Mucosa of descending colon (tissue), 3 donors: ENCODE measurements at regions not wholly inside any gene's neighbourhood (a gene's known extent, or its start where the extent isn't known, plus 50 kb on each side); places are given as distances from the start of the nearest gene placed in this dataset.
"Not testable (repeated sequence)": the region's sequence is repeated elsewhere in the genome, so short reads cannot be mapped to it uniquely, and the experiment has no call there.

ENCODE experiments used
- ATAC-seq: fragments of 200-7000 bp; cut with Tn5 transposase; one replicate; pipeline ENCODE4 v1.9.1; 2020; ENCODE audit warnings: mild to moderate bottlenecking, moderate library complexity
- DNase-seq, 3 donors: peaks; one replicate each; pipeline ENCODE4 v3.0.0-alpha.2; 2020
- H3K36me3 ChIP-seq: fragments of 200-600 bp; one replicate; pipeline ENCODE4 v1.8.0; 2021; ENCODE audit warnings: low read depth, mild to moderate bottlenecking
- H3K4me1 ChIP-seq: fragments of 200-600 bp; one replicate; pipeline ENCODE4 v1.8.0; 2021; ENCODE audit warnings: low read depth, mild to moderate bottlenecking
- H3K4me3 ChIP-seq: fragments of 200-600 bp; one replicate; pipeline ENCODE4 v1.8.0; 2021; ENCODE audit warnings: mild to moderate bottlenecking
- H3K9me3 ChIP-seq: fragments of 200-600 bp; one replicate; pipeline ENCODE4 v1.8.0; 2021; ENCODE audit warnings: mild to moderate bottlenecking
- CTCF ChIP-seq: fragments of 200-600 bp; IDR thresholded peaks from one replicate; pipeline ENCODE4 v1.8.0; 2022; ENCODE audit warnings: antibody characterized with exemption, mild to moderate bottlenecking
- intact Hi-C, 2 donors: fragments of 100-400 bp; cut with DNase I in 1 of 2; cut with micrococcal nuclease in 1 of 2; formaldehyde crosslinking; loops; one replicate each; pipeline versions ENCODE4 v1.11.0 to v1.11.1; 2022; cut with DNase I, micrococcal nuclease
- donor health status: DM: no; HTN: no; CAD: no; lungs with moderate emphysema.
- donor health status: DM: no; HTN: no; CAD: no.
- donor health status: DM: no; HTN: yes; CAD: no.

- Histone ChIP-seq H3K36me3 (no peaks in the 10 kb centered on the region), H3K4me1 (peaks cover 10% of the 10 kb centered on the region), H3K4me3 (no peak overlapping the region), H3K9me3 (peaks cover 2% of the 10 kb centered on the region)
- intact Hi-C loops: no loop called here
- ATAC-seq (peak; percentile 69), DNase-seq (no peak)
- no peak for TF ChIP-seq CTCF
Observed at GRCh38 chr17:71601894-71602504, 518.8 kb upstream of the SOX9 start.

- Histone ChIP-seq H3K36me3 (no peaks in the 10 kb centered on the region), H3K4me1 (no peaks in the 10 kb centered on the region), H3K4me3 (no peak overlapping the region), H3K9me3 (peaks cover 14% of the 10 kb centered on the region)
- DNase-seq (no peak), ATAC-seq (peak; percentile 51)
- TF ChIP-seq CTCF: no peak
- intact Hi-C loops: no loop called here
Observed at GRCh38 chr17:71613996-71614395, 506.8 kb upstream of the SOX9 start.

GRCh38 chr17:71615820-71616219 is 505.0 kb upstream of the SOX9 start:
- DNase-seq (no peak), ATAC-seq (peak; percentile 74)
- peaks cover 14% of the 10 kb centered on the region for H3K9me3 ChIP-seq
- no peak for TF ChIP-seq CTCF
- no peak overlapping the region for H3K4me3 ChIP-seq
- intact Hi-C loops: no loop called here
- no peaks in the 10 kb centered on the region for H3K4me1 ChIP-seq
- no peaks in the 10 kb centered on the region for H3K36me3 ChIP-seq

- ATAC-seq, DNase-seq, intact Hi-C loops, H3K4me3 ChIP-seq, H3K4me1 ChIP-seq, H3K36me3 ChIP-seq: not testable (repeated sequence)
- peaks cover 14% of the 10 kb centered on the region for H3K9me3 ChIP-seq
Observed at GRCh38 chr17:71617767-71618166, 503.1 kb upstream of the SOX9 start.

GRCh38 chr17:71625330-71625729 is 495.5 kb upstream of the SOX9 start:
- intact Hi-C loops: no loop called here
- no peak for TF ChIP-seq CTCF
- DNase-seq (no peak), ATAC-seq (no peak)
- H3K9me3 ChIP-seq: no peaks in the 10 kb centered on the region
- H3K36me3 ChIP-seq: no peaks in the 10 kb centered on the region
- H3K4me1 ChIP-seq: no peaks in the 10 kb centered on the region
- no peak overlapping the region for H3K4me3 ChIP-seq

- no peak for ATAC-seq
- intact Hi-C loops: no loop called here
Observed at GRCh38 chr17:71628306-71628705, 492.5 kb upstream of the SOX9 start.

More at GRCh38 chr17:71628306-71628705, 492.5 kb upstream of the SOX9 start:
- Histone ChIP-seq H3K36me3 (no peaks in the 10 kb centered on the region), H3K9me3 (no peaks in the 10 kb centered on the region), H3K4me1 (peaks cover 5% of the 10 kb centered on the region), H3K4me3 (no peak overlapping the region)
- DNase-seq: no peak
- TF ChIP-seq CTCF: no peak
